K562 (cell line): ENCODE measurements at regions not wholly inside any gene's neighbourhood (a gene's known extent, or its start where the extent isn't known, plus 50 kb on each side); places are given as distances from the start of the nearest gene placed in this dataset.

Experiments
- ATAC-seq: fragments of 200-7000 bp; cut with Tn5 transposase; 3 replicates; pipeline ENCODE4 v1.9.1; 2020; ENCODE audit warnings: moderate library complexity
- BruUV-seq: library from RNA; stranded (reverse); fragments of 400-500 nt; replicated peaks from 2 replicates; lab custom pipeline; 2021; lab: Mats Ljungman, UMichigan
- CTCF ChIA-PET: fragments of 300-600 bp; formaldehyde crosslinking; extraction: SDS; loops from one replicate; lab custom pipeline; 2021; ENCODE audit warnings: low intra/inter-chr PET ratio; lab: Yijun Ruan, JAX
- POLR2A ChIA-PET: fragments of 300-600, 350-650 bp; sonication (Branson Sonifier 250); formaldehyde crosslinking; extraction: SDS; loops from one replicate; lab custom pipeline; 2021; ENCODE audit warnings: antibody characterized with exemption, inconsistent platforms; lab: Yijun Ruan, JAX
- DNase-seq, 4 experiments: peaks; one replicate each; pipeline versions ENCODE4 v3.0.0 to v3.0.0-alpha.2; 2011 to 2018; ENCODE audit warnings: low spot score in 3 of 4, mixed read lengths in 3 of 4; ENCODE audit errors: extremely low read depth in 1 of 4
- FAIRE-seq: peaks from 2 replicates; lab custom pipeline; 2011; peaks lifted over from hg19 to GRCh38; lab: Jason Lieb, UNC
- H2AFZ ChIP-seq: 2 replicates; pipeline ENCODE4 v1.6.0; 2011; ENCODE audit warnings: low read depth, low read length, control low read depth, inconsistent platforms
- H3K27ac ChIP-seq: fragments of 200-600 bp; 3 replicates; pipeline ENCODE4 v1.8.0; 2011; ENCODE audit warnings: low read depth, mild to moderate bottlenecking, control low read depth, inconsistent platforms, low read length, moderate library complexity, mixed read lengths; ENCODE audit errors: extremely low read depth
- H3K27me3 ChIP-seq, 2 experiments: fragments of 300-600 bp in 1 of 2; 2 replicates in 1 of 2; 3 replicates in 1 of 2; pipeline versions ENCODE4 v1.6.0 to v1.8.0; 2011; ENCODE audit warnings: inconsistent platforms in 2 of 2, low read length in 2 of 2, mild to moderate bottlenecking in 1 of 2, mixed read lengths in 1 of 2, moderate library complexity in 1 of 2; ENCODE audit not compliant: control insufficient read depth in 2 of 2, insufficient read depth in 2 of 2
- H3K36me3 ChIP-seq: fragments of 300-600 bp; 3 replicates; pipeline ENCODE4 v1.8.0; 2011; ENCODE audit warnings: mild to moderate bottlenecking, low read length, inconsistent platforms; ENCODE audit not compliant: control insufficient read depth, insufficient read depth
- H3K4me1 ChIP-seq, 2 experiments: fragments of 200-600 bp in 1 of 2; replicated peaks in 1 of 2; 2 replicates in 1 of 2; 3 replicates in 1 of 2; pipeline versions ENCODE4 v1.5.1 to v1.8.0; 2011; ENCODE audit warnings: inconsistent platforms in 2 of 2, low read length in 2 of 2, mild to moderate bottlenecking in 1 of 2, mixed read lengths in 1 of 2, moderate library complexity in 1 of 2; ENCODE audit not compliant: control insufficient read depth in 2 of 2, insufficient read depth in 2 of 2
- H3K4me2 ChIP-seq: 2 replicates; pipeline ENCODE4 v1.6.1; 2011; ENCODE audit warnings: low read length, control low read depth, inconsistent platforms, mixed read lengths; ENCODE audit not compliant: insufficient read depth
- H3K4me3 ChIP-seq: fragments of 200-600 bp; sonication (generic), shearing (Covaris generic); 2 replicates; pipeline ENCODE4 v1.5.1; 2016; ENCODE audit warnings: control low read depth, inconsistent platforms
- H3K79me2 ChIP-seq: fragments of 200-600 bp; 3 replicates; pipeline ENCODE4 v1.8.0; 2011; ENCODE audit warnings: low read length, inconsistent platforms; ENCODE audit not compliant: control insufficient read depth, insufficient read depth
- H3K9ac ChIP-seq, 2 experiments: 2 replicates each; pipeline versions ENCODE4 v1.6.0 to v1.6.1; 2011; ENCODE audit warnings: low read depth in 2 of 2, low read length in 2 of 2, control low read depth in 1 of 2, inconsistent platforms in 1 of 2, mild to moderate bottlenecking in 1 of 2, mixed read lengths in 1 of 2; ENCODE audit not compliant: insufficient read depth in 1 of 2
- H3K9me1 ChIP-seq: one replicate; pipeline ENCODE4 v1.6.0; 2011; ENCODE audit warnings: inconsistent platforms, mild to moderate bottlenecking, low read length, moderate library complexity; ENCODE audit not compliant: control insufficient read depth, insufficient read depth
- H3K9me3 ChIP-seq: replicated peaks from 2 replicates; pipeline ENCODE4 v1.5.1; 2011; ENCODE audit warnings: low read depth, low read length, inconsistent platforms; ENCODE audit not compliant: control insufficient read depth, insufficient read depth
- H4K20me1 ChIP-seq: replicated peaks from 2 replicates; pipeline ENCODE4 v1.6.1; 2011; ENCODE audit warnings: low read length, inconsistent platforms, mixed read lengths; ENCODE audit not compliant: control insufficient read depth, insufficient read depth
- AFF1 ChIP-seq, 2 experiments: fragments of 450-650 bp; IDR thresholded peaks; 2 replicates each; pipeline ENCODE4 v1.6.1; 2018; ENCODE audit warnings: mild to moderate bottlenecking in 2 of 2, low read depth in 1 of 2; ENCODE audit not compliant: partially characterized antibody in 2 of 2
- ASH1L ChIP-seq: fragments of 450-650 bp; IDR thresholded peaks from 2 replicates; pipeline ENCODE4 v1.6.1; 2018; ENCODE audit warnings: borderline replicate concordance, mild to moderate bottlenecking, low read depth; ENCODE audit not compliant: partially characterized antibody
- CBFB ChIP-seq: sonication (generic); formaldehyde crosslinking; IDR thresholded peaks from 2 replicates; pipeline ENCODE4 v1.4.0; 2020; ENCODE audit warnings: mild to moderate bottlenecking, missing genetic modification reagents
- CC2D1A ChIP-seq: fragments of 450-650 bp; IDR thresholded peaks from 2 replicates; pipeline ENCODE4 v1.6.1; 2017; ENCODE audit warnings: mild to moderate bottlenecking
- E2F1 ChIP-seq: sonication (generic); formaldehyde crosslinking; IDR thresholded peaks from 2 replicates; pipeline ENCODE4 v1.8.1; 2023; ENCODE audit warnings: mild to moderate bottlenecking, missing genetic modification reagents, moderate library complexity
- KLF6 ChIP-seq: fragments of 250-450 bp; sonication (Bioruptor Pico); IDR thresholded peaks from 2 replicates; pipeline ENCODE4 v1.4.0; 2020; ENCODE audit warnings: mild to moderate bottlenecking, moderate library complexity, borderline replicate concordance
- NFIC ChIP-seq: fragments of 450-650 bp; IDR thresholded peaks from 2 replicates; pipeline ENCODE4 v1.6.1; 2017; ENCODE audit warnings: mild to moderate bottlenecking, inconsistent platforms
- RBM39 ChIP-seq: fragments of 200-400 bp; formaldehyde crosslinking; optimal IDR thresholded peaks from 2 replicates; pipeline ENCODE3; 2018; ENCODE audit warnings: low read depth, low read length
- SAFB ChIP-seq: fragments of 200-400 bp; formaldehyde crosslinking; IDR thresholded peaks from 2 replicates; pipeline ENCODE4 v1.6.1; 2017; ENCODE audit warnings: low read depth, low read length, borderline replicate concordance
- SETDB1 ChIP-seq: IDR thresholded peaks from one replicate; pipeline ENCODE4 v1.6.1; 2012; ENCODE audit warnings: low read length, control low read depth, inconsistent platforms
- SIRT6 ChIP-seq: IDR thresholded peaks from one replicate; pipeline ENCODE4 v1.6.1; 2012; ENCODE audit warnings: low read depth, mild to moderate bottlenecking, control low read depth, inconsistent platforms, low read length, moderate library complexity
- ZBTB17 ChIP-seq: fragments of 450-650 bp; formaldehyde crosslinking; IDR thresholded peaks from 2 replicates; pipeline ENCODE4 v1.4.0; 2020; ENCODE audit warnings: mild to moderate bottlenecking
- ZNF24 ChIP-seq: fragments of 450-650 bp; IDR thresholded peaks from 2 replicates; pipeline ENCODE4 v1.6.1; 2016
- ZNF445 ChIP-seq: fragments of 250-450 bp; sonication (Bioruptor Pico); IDR thresholded peaks from 2 replicates; pipeline ENCODE4 v1.4.0; 2020; ENCODE audit warnings: low read depth, mild to moderate bottlenecking, moderate library complexity
- ZNF695 ChIP-seq: fragments of 450-650 bp; formaldehyde crosslinking; IDR thresholded peaks from 2 replicates; pipeline ENCODE4 v1.4.0; 2020; ENCODE audit warnings: mild to moderate bottlenecking, moderate library complexity
- WGBS: fragments of 100-300 bp; shearing (Covaris generic); methylation state at CpG from one replicate; pipeline ENCODE4 v1.1.6; 2016; ENCODE audit warnings: low coverage, mixed read lengths; ENCODE audit not compliant: insufficient coverage; ENCODE audit errors: missing lambda C conversion rate; 5-methylcytosine and 5-hydroxymethylcytosine counted together
- in situ Hi-C: fragments of 300-500 bp; cut with MboI; formaldehyde crosslinking; loops from 4 replicates; pipeline ENCODE4 v1.15.0; 2018; ENCODE audit warnings: inconsistent platforms, mixed read lengths
- intact Hi-C: fragments of 100-400 bp; cut with micrococcal nuclease; formaldehyde crosslinking; loops from 2 replicates; pipeline ENCODE4 v1.14.2; 2022

GRCh38 chr5:118440496-118440895, 547.9 kb downstream of the DTWD2 start:
- CTCF ChIA-PET: no interaction called here
- H3K27ac ChIP-seq: no peak overlapping the region
- TF ChIP-seq SAFB (no peak), ASH1L (no peak), RBM39 (no peak), ZBTB17 (no peak), SIRT6 (no peak), KLF6 (CRISPR knock-in tag) (no peak), SETDB1 (no peak), CC2D1A (no peak), ZNF24 (no peak), CBFB (CRISPR knock-in tag) (no peak), AFF1 (IDR thresholded peaks at IDR 0.05; ENCODE audit: low read depth in 1 of 2, partially characterized antibody in 2 of 2) (no peak), ZNF445 (CRISPR knock-in tag) (no peak), E2F1 (CRISPR knock-in tag) (no peak), ZNF695 (no peak), NFIC (no peak)
- ATAC-seq (no peak), FAIRE-seq (no peak), DNase-seq (no peak)
- intact Hi-C loops (no loop called here), in situ Hi-C loops (no loop called here)
- H3K36me3 ChIP-seq: no peaks in the 10 kb centered on the region
- H3K9me1 ChIP-seq: no peaks in the 10 kb centered on the region
- no TSS peak for BruUV-seq
- H3K9me3 ChIP-seq: no peaks in the 10 kb centered on the region; the same call in none of the 2 replicates
- H3K4me2 ChIP-seq: no peak overlapping the region
- H2AFZ ChIP-seq: no peak overlapping the region
- POLR2A ChIA-PET: no interaction called here
- H3K79me2 ChIP-seq: no peaks in the 10 kb centered on the region
- H3K27me3 ChIP-seq: no peaks in the 10 kb centered on the region
- 3% methylated on average over 5 of the region's 5 CpGs for WGBS
- no peaks in the 10 kb centered on the region for H4K20me1 ChIP-seq
- H3K4me3 ChIP-seq: no peak overlapping the region
- H3K4me1 ChIP-seq: no peaks in the 10 kb centered on the region
- H3K9ac ChIP-seq: no peak overlapping the region
